GM12873 (cell line): ENCODE measurements at regions not wholly inside any gene's neighbourhood (a gene's known extent, or its start where the extent isn't known, plus 50 kb on each side); places are given as distances from the start of the nearest gene placed in this dataset.

Experiments used
- CTCF ChIP-seq: IDR thresholded peaks from 2 replicates; pipeline ENCODE4 v1.5.1; 2012; ENCODE audit warnings: low read depth, mild to moderate bottlenecking, moderate library complexity, low read length, control low read depth; ENCODE audit not compliant: insufficient read depth; ENCODE audit errors: missing control alignments

- TF ChIP-seq CTCF = no peak
Measured at GRCh38 chr20:52798124-52798523, 174.0 kb upstream of the TSHZ2 start.

GRCh38 chr20:52794853-52795252 lies 177.3 kb upstream of the TSHZ2 start:
- no peak for TF ChIP-seq CTCF

- TF ChIP-seq CTCF = no peak
Measured at GRCh38 chr20:52793339-52793963, 178.7 kb upstream of the TSHZ2 start.

GRCh38 chr20:52791091-52791490 lies 181.1 kb upstream of the TSHZ2 start:
- no peak for TF ChIP-seq CTCF

GRCh38 chr20:52789716-52790115 lies 182.4 kb upstream of the TSHZ2 start:
- no peak for TF ChIP-seq CTCF

- TF ChIP-seq CTCF = no peak
Measured at GRCh38 chr20:52787962-52788361, 184.2 kb upstream of the TSHZ2 start.

- no peak for TF ChIP-seq CTCF
Measured at GRCh38 chr20:52787216-52787615, 184.9 kb upstream of the TSHZ2 start.
